H7 (cell line): ENCODE measurements at regions not wholly inside any gene's neighbourhood (a gene's known extent, or its start where the extent isn't known, plus 50 kb on each side); places are given as distances from the start of the nearest gene placed in this dataset.
"Not testable (repeated sequence)": the region's sequence is repeated elsewhere in the genome, so short reads cannot be mapped to it uniquely, and the experiment has no call there.

Experiments used
- DNase-seq: peaks from one replicate; pipeline ENCODE4 v3.0.0; 2012
- H3K27me3 ChIP-seq: 2 replicates; pipeline ENCODE4 v1.6.0; 2011; ENCODE audit warnings: mild to moderate bottlenecking, low read length; ENCODE audit not compliant: control insufficient read depth, insufficient read depth
- H3K36me3 ChIP-seq: replicated peaks from 2 replicates; pipeline ENCODE4 v1.5.1; 2011; ENCODE audit warnings: low read length; ENCODE audit not compliant: control insufficient read depth, insufficient read depth
- H3K4me3 ChIP-seq: 2 replicates; pipeline ENCODE4 v1.5.1; 2011; ENCODE audit warnings: low read depth, mild to moderate bottlenecking, control low read depth, low read length, moderate library complexity; ENCODE audit not compliant: insufficient read depth

- no peaks in the 10 kb centered on the region for H3K36me3 ChIP-seq
- no peak for DNase-seq
- no peak overlapping the region for H3K4me3 ChIP-seq
- no peaks in the 10 kb centered on the region for H3K27me3 ChIP-seq
Observed at GRCh38 chr7:81206667-81207360, 288.0 kb upstream of the SEMA3C start.

DNA sequence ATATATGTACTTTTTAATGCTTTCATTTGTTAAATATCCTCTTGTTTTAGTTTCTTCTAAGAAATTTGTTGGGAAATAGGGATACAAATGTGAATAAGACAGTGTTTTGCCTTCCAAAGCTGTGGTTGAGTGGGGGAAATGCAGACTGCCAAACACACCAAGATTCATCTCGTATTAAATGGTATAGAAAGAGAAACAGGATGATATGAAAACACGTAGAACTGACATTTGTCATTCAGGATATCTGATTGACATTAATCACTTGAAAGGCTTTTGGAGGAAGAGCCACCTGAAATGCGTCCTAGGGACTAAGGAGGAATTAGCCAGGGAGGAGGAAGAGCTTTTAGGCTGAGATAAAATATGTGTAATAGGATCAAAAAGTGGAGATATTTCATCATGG lies 287.4 kb upstream of the SEMA3C start:
- DNase-seq: no peak
- H3K27me3 ChIP-seq: no peaks in the 10 kb centered on the region
- H3K4me3 ChIP-seq: no peak overlapping the region
- no peaks in the 10 kb centered on the region for H3K36me3 ChIP-seq

GRCh38 chr7:81201188-81201587 lies 282.3 kb upstream of the SEMA3C start:
- DNase-seq: no peak

DNA sequence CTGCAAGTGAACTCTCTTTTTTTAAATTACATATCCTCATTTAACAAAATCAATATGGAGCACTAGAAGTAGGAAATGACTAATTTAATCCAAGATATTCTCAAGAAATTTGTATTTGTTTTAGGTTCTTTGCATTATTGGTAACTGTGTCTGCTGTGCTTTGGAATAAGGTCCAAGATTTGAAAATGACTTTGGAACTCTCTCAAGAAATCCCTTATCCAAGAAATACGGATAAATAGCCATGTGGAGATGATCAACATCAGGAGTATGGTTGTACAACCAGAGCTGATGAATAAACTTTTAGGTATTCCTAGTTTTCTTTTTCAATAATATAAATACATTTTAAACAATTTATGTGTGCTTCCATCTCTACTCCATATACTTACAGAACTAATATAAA lies 279.9 kb upstream of the SEMA3C start:
- Histone ChIP-seq H3K27me3 (no peaks in the 10 kb centered on the region), H3K36me3 (no peaks in the 10 kb centered on the region), H3K4me3 (no peak overlapping the region)
- no peak for DNase-seq

More at GRCh38 chr7:81201188-81201587, 282.3 kb upstream of the SEMA3C start:
- Histone ChIP-seq H3K27me3 (no peaks in the 10 kb centered on the region), H3K4me3 (no peak overlapping the region), H3K36me3 (no peaks in the 10 kb centered on the region)

- DNase-seq: no peak
- Histone ChIP-seq H3K27me3 (no peaks in the 10 kb centered on the region), H3K4me3 (no peak overlapping the region), H3K36me3 (no peaks in the 10 kb centered on the region)
Observed at GRCh38 chr7:81197266-81197665, 278.4 kb upstream of the SEMA3C start.

- Histone ChIP-seq H3K36me3 (no peaks in the 10 kb centered on the region), H3K27me3 (no peaks in the 10 kb centered on the region), H3K4me3 (no peak overlapping the region)
- DNase-seq: no peak
Observed at GRCh38 chr7:81195033-81195432, 276.2 kb upstream of the SEMA3C start.

DNA sequence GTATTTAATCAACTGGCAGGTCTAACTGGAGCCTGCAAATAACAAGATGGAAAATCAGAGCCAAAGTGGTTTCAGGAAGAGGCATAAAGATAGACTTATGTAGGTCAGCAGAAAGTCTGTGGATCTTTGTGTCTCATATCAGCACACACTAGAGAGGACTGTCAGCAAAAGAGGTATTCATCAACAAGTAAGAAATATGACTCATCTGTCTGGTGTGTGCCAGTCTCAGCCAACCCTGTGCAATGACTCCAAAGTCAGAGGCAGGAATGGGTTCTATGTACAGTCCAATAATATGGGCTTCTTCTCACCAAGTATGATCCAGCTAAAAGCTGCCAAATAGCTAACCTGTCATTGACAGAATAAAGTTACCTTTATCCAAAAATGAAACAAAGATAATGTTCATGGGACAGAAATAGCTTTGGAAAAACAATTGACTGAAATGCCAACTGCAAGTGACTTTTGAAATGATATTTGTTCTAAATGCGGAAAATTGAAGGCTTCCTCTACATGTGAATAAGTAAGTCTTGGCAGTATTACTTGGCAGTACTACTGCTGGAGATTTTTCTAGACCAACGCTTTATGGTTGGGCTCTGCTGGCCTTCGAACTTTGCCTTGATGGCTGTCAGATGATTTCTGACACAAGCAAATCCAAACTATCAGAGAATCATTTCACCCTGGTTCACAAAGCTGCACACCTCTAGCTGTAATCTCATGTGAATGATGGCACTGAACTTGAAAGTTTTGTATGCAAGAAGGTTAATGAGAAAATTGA lies 272.3 kb upstream of the SEMA3C start:
- Histone ChIP-seq H3K36me3 (no peaks in the 10 kb centered on the region), H3K27me3 (no peaks in the 10 kb centered on the region), H3K4me3 (no peak overlapping the region)
- DNase-seq: no peak

DNA sequence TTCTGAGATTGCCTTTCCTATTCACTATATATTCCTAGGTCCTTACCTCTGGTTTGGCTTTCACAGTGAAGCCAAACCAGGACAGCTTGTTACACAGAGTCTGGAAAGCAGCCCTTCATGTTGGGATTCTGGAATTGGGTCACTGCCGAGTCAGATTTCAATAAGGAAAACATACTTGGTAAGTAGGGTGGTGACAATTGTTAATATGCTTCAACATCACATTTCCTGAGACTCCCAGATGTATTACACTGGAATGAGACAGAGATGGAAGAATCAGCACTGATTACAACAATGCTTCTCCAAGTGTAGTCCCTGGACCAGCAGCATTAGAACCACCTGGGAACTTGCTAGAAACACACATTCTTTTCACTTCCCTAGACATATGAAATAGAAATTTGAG lies 268.9 kb upstream of the SEMA3C start:
- Histone ChIP-seq H3K36me3 (no peaks in the 10 kb centered on the region), H3K4me3 (no peak overlapping the region), H3K27me3 (no peaks in the 10 kb centered on the region)
- no peak for DNase-seq

DNA sequence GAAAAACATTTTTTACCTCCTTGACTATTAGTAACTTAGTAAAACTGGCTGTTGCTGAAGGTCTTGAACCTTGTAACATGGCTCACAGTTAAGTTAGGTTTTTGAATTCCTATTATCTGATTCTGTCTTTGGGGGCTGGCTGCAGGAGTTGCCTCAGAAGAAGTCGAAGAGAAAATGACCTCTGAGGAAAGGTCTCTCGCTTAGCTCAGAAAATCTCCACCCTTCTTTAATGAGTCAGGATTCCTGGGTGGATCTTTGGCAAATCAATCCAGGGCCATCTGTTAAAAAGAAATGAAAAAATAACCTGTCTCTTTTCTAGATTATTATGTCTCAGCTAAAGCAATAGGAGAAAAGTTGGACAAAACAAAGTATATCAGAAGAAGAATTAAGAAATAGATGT lies 267.8 kb upstream of the SEMA3C start:
- DNase-seq: no peak
- no peaks in the 10 kb centered on the region for H3K36me3 ChIP-seq
- H3K4me3 ChIP-seq: no peak overlapping the region
- H3K27me3 ChIP-seq: no peaks in the 10 kb centered on the region

DNA sequence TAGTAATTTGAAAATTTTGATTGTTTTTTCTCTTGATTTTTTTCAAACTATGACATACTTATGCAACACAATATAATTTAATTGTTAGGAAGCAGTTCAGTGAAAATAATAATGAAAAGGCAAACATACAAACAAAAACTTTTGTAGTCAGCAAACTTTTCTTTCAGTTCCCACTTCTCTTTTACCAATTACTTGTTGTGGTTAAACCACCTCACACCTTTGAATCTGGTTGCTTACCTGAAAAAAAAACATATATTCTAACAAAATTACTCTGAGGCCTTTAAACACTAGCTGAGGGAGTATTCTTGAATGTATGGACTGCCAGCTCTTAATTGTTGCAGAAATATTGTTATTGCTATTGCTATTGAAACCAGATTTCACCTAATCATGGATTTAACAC lies 266.2 kb upstream of the SEMA3C start:
- Histone ChIP-seq H3K36me3 (no peaks in the 10 kb centered on the region), H3K27me3 (no peaks in the 10 kb centered on the region), H3K4me3 (no peak overlapping the region)
- no peak for DNase-seq

GRCh38 chr7:81183326-81183725 lies 264.5 kb upstream of the SEMA3C start:
- DNase-seq: no peak

DNA sequence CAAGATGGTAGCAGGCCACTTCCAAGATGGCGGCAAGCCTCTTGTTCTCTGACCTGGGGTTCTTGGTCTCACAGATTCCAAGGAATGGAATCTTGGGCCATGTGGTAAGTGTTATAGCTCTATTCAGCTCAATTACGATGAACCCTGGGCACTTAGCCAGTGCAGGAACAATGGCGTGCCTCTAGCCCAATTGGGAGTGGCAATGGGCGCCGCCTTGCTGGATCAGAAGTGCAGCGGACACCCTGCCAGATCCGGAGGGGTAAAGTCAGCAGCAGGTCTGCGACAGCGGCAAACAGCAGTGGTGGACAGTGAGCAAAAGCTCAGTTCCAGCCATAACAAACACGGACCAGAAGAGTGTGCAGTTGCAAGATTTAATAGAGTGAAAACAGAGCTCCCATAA lies 263.2 kb upstream of the SEMA3C start:
- not testable (repeated sequence) for H3K36me3 ChIP-seq, H3K4me3 ChIP-seq, H3K27me3 ChIP-seq, DNase-seq

More at GRCh38 chr7:81183326-81183725, 264.5 kb upstream of the SEMA3C start:
- no peaks in the 10 kb centered on the region for H3K36me3 ChIP-seq
- H3K27me3 ChIP-seq: no peaks in the 10 kb centered on the region
- H3K4me3 ChIP-seq: no peak overlapping the region

DNA sequence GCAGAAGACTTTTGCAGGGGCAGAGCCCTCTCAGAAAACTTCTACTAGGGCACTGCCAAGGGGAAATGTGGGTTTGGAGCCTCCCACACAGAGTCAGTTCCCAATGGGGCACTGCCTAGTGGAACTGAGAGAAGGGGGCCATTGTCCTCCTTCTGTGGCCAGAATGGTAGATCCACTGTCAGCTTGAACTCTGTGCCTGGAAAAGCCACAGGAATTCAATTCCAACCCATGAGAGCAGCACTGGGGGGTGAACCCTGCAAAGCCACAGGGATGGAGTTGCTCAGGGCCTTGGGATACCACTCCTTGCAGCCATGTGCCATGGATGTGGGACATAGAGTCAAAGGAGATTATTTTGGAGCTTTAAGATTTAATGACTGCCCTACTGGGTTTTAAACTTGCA lies 262.2 kb upstream of the SEMA3C start:
- no peaks in the 10 kb centered on the region for H3K36me3 ChIP-seq
- DNase-seq: no peak
- no peaks in the 10 kb centered on the region for H3K27me3 ChIP-seq
- H3K4me3 ChIP-seq: no peak overlapping the region

GRCh38 chr7:81180573-81180972 lies 261.7 kb upstream of the SEMA3C start:
- no peak for DNase-seq
- no peaks in the 10 kb centered on the region for H3K27me3 ChIP-seq
- no peak overlapping the region for H3K4me3 ChIP-seq
- H3K36me3 ChIP-seq: no peaks in the 10 kb centered on the region

GRCh38 chr7:81175275-81175940 lies 256.6 kb upstream of the SEMA3C start:
- Histone ChIP-seq H3K4me3 (no peak overlapping the region), H3K36me3 (no peaks in the 10 kb centered on the region), H3K27me3 (no peaks in the 10 kb centered on the region)
- DNase-seq: no peak
